ENCODE measurements at regions not wholly inside any gene's neighbourhood (a gene's known extent, or its start where the extent isn't known, plus 50 kb on each side); places are given as distances from the start of the nearest gene placed in this dataset.

DNA sequence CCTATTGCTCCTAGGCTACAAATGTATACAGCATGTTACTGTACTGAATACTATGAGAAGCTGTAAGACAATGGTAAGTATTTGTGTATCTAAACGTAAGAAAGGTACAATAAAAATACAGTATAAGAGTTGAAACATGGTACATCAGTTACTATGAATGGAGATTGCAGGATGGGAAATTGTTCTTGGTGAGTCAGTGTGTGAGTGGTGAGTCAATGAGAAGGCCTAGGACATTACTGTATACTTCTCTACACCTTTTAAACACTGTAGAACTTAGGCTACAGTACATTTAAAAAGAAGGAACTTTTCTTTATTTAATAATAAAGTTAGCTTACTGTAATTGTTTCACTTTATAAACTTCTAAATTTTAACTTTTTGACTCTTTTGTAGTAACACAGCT lies 2603.2 kb downstream of the PCDH7 start:
- no peak overlapping the region for H2AK5ac ChIP-seq (ENCODE audit: low read depth, low read length)
- H3K4ac ChIP-seq (replicated peaks; ENCODE audit: insufficient read length, low read depth, low read length), result no peak overlapping the region
- no peak overlapping the region for H4K8ac ChIP-seq (ENCODE audit: extremely low read depth, insufficient read depth, low read length)
- FAIRE-seq (no peak), DNase-seq (ENCODE audit: low read depth in 1 of 2, low spot score in 2 of 2) (no peak)
- H4K91ac ChIP-seq (replicated peaks; ENCODE audit: insufficient read length, low read length), result no peak overlapping the region
- H3K23ac ChIP-seq (ENCODE audit: insufficient read length), result no peak overlapping the region
- H3K36me3 ChIP-seq (ENCODE audit: control insufficient read depth in 2 of 4, insufficient read depth in 4 of 4, low read length in 3 of 4), result no peaks in the 10 kb centered on the region
- no peak overlapping the region for H2BK5ac ChIP-seq (ENCODE audit: low read depth, low read length)
- H3K9ac ChIP-seq (replicated peaks in 1 of 4; ENCODE audit: extremely low read depth in 1 of 4, low read depth in 3 of 4, low read length in 3 of 4), result no peak overlapping the region
- H3K4me1 ChIP-seq (replicated peaks in 1 of 4; ENCODE audit: control insufficient read depth in 3 of 4, insufficient read depth in 4 of 4, low read length in 3 of 4), result no peaks in the 10 kb centered on the region
- H2BK120ac ChIP-seq (replicated peaks; ENCODE audit: low read depth, low read length), result no peak overlapping the region
- ChIA-PET CTCF (ENCODE audit: partially characterized antibody) (no interaction called here), POLR2A (ENCODE audit: partially characterized antibody) (no interaction called here)
- H2AFZ ChIP-seq (ENCODE audit: low read length), result no peak overlapping the region
- no peak overlapping the region for H3K4me3 ChIP-seq (ENCODE audit: extremely low read depth in 1 of 4, insufficient read depth in 2 of 4, low read depth in 3 of 4, low read length in 4 of 4)
- H3K9me3 ChIP-seq (ENCODE audit: insufficient read depth in 2 of 2, low read depth in 1 of 2, low read length in 1 of 2), result 0 out of 4 replicates have a peak, but pooled peaks cover 0 to 2% of the 10 kb centered on the region in 2 experiments
- H3K27ac ChIP-seq (ENCODE audit: low read depth, low read length), result no peak overlapping the region
- no peaks in the 10 kb centered on the region for H3K27me3 ChIP-seq (replicated peaks in 1 of 4; ENCODE audit: control insufficient read depth in 3 of 4, extremely low read depth in 1 of 4, insufficient read depth in 3 of 4, low read length in 3 of 4)
- H3K79me1 ChIP-seq (ENCODE audit: low read depth, low read length), result no peaks in the 10 kb centered on the region
- H4K5ac ChIP-seq (ENCODE audit: insufficient read length, low read depth, low read length), result no peak overlapping the region
- no peak overlapping the region for H2BK20ac ChIP-seq (ENCODE audit: low read length)
- no peak overlapping the region for H2BK12ac ChIP-seq (ENCODE audit: low read depth, low read length)
- H3K79me2 ChIP-seq (ENCODE audit: control insufficient read depth in 1 of 2, insufficient read depth in 2 of 2, low read length in 2 of 2), result no peaks in the 10 kb centered on the region
- TF ChIP-seq SAP30 (IDR thresholded peaks at IDR 0.05; ENCODE audit: insufficient read depth, insufficient replicate concordance, low read length) (no peak), TEAD4 (IDR thresholded peaks at IDR 0.05; ENCODE audit: low read depth, low read length) (no peak), HDAC6 (IDR thresholded peaks at IDR 0.05; ENCODE audit: low read depth, low read length) (no peak), JUN (IDR thresholded peaks at IDR 0.05; ENCODE audit: low read depth, low read length) (no peak), SUZ12 (IDR thresholded peaks at IDR 0.05; ENCODE audit: low read length) (no peak)
- H4K20me1 ChIP-seq (replicated peaks in 1 of 2; ENCODE audit: control insufficient read depth in 1 of 2, insufficient read depth in 2 of 2, low read length in 2 of 2), result no peaks in the 10 kb centered on the region
- H3K14ac ChIP-seq (ENCODE audit: insufficient read length), result no peak overlapping the region
- H2BK15ac ChIP-seq (ENCODE audit: low read length), result no peak overlapping the region
- no peaks in the 10 kb centered on the region for H3K23me2 ChIP-seq (ENCODE audit: low read depth, low read length)
- H3K18ac ChIP-seq (ENCODE audit: extremely low read depth, low read length), result no peak overlapping the region
- no peak overlapping the region for H3K56ac ChIP-seq (replicated peaks; ENCODE audit: insufficient read length, low read depth, low read length)
- no peak overlapping the region for H3K4me2 ChIP-seq (ENCODE audit: insufficient read depth in 1 of 2, low read depth in 2 of 2, low read length in 2 of 2)
- 96% methylated on average over 1 of the region's 1 CpG; no CpG with 5 or more reads in 1 of the 2 experiments for WGBS, 2 experiments (ENCODE audit: extremely low coverage in 1 of 2, insufficient coverage in 1 of 2, insufficient read length in 1 of 2, insufficient replicate concordance in 2 of 2, low coverage in 1 of 2, low lambda C conversion rate in 2 of 2, missing lambda C conversion rate in 1 of 2)
